ENCODE measurements at regions not wholly inside any gene's neighbourhood (a gene's known extent, or its start where the extent isn't known, plus 50 kb on each side); places are given as distances from the start of the nearest gene placed in this dataset.

GRCh38 chr4:23332313-23332712, 557.5 kb downstream of the PPARGC1A start:
- Histone ChIP-seq H3K23ac (ENCODE audit: insufficient read length, low read depth, low read length) (no peak overlapping the region), H3K79me2 (ENCODE audit: insufficient read depth, low read length) (no peaks in the 10 kb centered on the region), H4K5ac (ENCODE audit: insufficient read length, low read depth, low read length) (no peak overlapping the region), H3K27ac (ENCODE audit: insufficient read length, low read depth, low read length) (no peak overlapping the region), H4K8ac (replicated peaks; ENCODE audit: insufficient read length, low read depth, low read length) (no peak overlapping the region), H3K23me2 (ENCODE audit: insufficient read length, low read depth, low read length, poor library complexity, severe bottlenecking) (no peaks in the 10 kb centered on the region), H3T11ph (ENCODE audit: low read length) (no peak overlapping the region), H4K91ac (ENCODE audit: insufficient read length, low read depth, low read length) (no peak overlapping the region), H3K4ac (ENCODE audit: low read depth, low read length) (no peak overlapping the region), H2BK5ac (ENCODE audit: insufficient read length, low read length) (no peak overlapping the region), H3K14ac (ENCODE audit: insufficient read depth, low read length) (no peak overlapping the region), H3K18ac (ENCODE audit: insufficient read length, low read depth, low read length) (no peak overlapping the region), H3K4me2 (ENCODE audit: insufficient read depth, insufficient read length, low read length) (no peak overlapping the region), H3K56ac (ENCODE audit: insufficient read length, low read depth, low read length) (no peak overlapping the region), H4K20me1 (ENCODE audit: control insufficient read depth, insufficient read depth, insufficient read length) (no peaks in the 10 kb centered on the region), H2BK120ac (ENCODE audit: low read depth, low read length, poor library complexity, severe bottlenecking) (no peak overlapping the region), H3K9me3 (ENCODE audit: control insufficient read depth, low read depth, low read length) (no peaks in the 10 kb centered on the region), H2AK5ac (ENCODE audit: insufficient read length, low read length) (no peak overlapping the region), H2BK15ac (ENCODE audit: low read depth, low read length) (no peak overlapping the region), H2BK12ac (ENCODE audit: insufficient read length, low read depth, low read length) (no peak overlapping the region), H3K4me1 (ENCODE audit: insufficient read depth, low read length) (no peaks in the 10 kb centered on the region; the same call in 1 of the 2 replicates), H3K9ac (ENCODE audit: extremely low read depth, insufficient read length, low read length) (no peak overlapping the region), H2BK20ac (ENCODE audit: low read depth, low read length, poor library complexity, severe bottlenecking) (no peak overlapping the region), H2AFZ (ENCODE audit: low read length) (no peak overlapping the region), H3K27me3 (ENCODE audit: insufficient read depth, low read length) (no peaks in the 10 kb centered on the region), H3K79me1 (ENCODE audit: insufficient read depth, low read depth, low read length, poor library complexity, severe bottlenecking) (no peaks in the 10 kb centered on the region)
- no CpG with 5 or more reads among the region's 2 CpGs for WGBS (ENCODE audit: extremely low coverage, insufficient read length, low lambda C conversion rate)
- Mint-ChIP-seq H3K27ac (no peak overlapping the region), H3K4me1 (peaks cover 23 to 24% of the 10 kb centered on the region in 2 experiments), H3K27me3 (ENCODE audit: low read depth) (no peaks in the 10 kb centered on the region), H3K4me3 (no peak overlapping the region), H3K36me3 (ENCODE audit: insufficient read depth in 1 of 3, low read depth in 3 of 3) (no peaks in the 10 kb centered on the region), H3K9me3 (no peaks in the 10 kb centered on the region)
- DNase-seq, result no peak
- TF ChIP-seq, protein P1, sequence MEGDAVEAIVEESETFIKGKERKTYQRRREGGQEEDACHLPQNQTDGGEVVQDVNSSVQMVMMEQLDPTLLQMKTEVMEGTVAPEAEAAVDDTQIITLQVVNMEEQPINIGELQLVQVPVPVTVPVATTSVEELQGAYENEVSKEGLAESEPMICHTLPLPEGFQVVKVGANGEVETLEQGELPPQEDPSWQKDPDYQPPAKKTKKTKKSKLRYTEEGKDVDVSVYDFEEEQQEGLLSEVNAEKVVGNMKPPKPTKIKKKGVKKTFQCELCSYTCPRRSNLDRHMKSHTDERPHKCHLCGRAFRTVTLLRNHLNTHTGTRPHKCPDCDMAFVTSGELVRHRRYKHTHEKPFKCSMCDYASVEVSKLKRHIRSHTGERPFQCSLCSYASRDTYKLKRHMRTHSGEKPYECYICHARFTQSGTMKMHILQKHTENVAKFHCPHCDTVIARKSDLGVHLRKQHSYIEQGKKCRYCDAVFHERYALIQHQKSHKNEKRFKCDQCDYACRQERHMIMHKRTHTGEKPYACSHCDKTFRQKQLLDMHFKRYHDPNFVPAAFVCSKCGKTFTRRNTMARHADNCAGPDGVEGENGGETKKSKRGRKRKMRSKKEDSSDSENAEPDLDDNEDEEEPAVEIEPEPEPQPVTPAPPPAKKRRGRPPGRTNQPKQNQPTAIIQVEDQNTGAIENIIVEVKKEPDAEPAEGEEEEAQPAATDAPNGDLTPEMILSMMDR (conservative IDR thresholded peaks at IDR 0.05), result no peak
